Pancreas (tissue), 10 donors: ENCODE measurements at regions not wholly inside any gene's neighbourhood (a gene's known extent, or its start where the extent isn't known, plus 50 kb on each side); places are given as distances from the start of the nearest gene placed in this dataset.
A peak's percentile ranks its signal among the peaks of the same experiment; 100 is the strongest.

Experiments
- ATAC-seq, 4 donors: fragments of 200-7000 bp; cut with Tn5 transposase; one replicate each; pipeline versions ENCODE4 v1.8.0 to v1.9.1; 2020; ENCODE audit warnings: mild to moderate bottlenecking in 4 of 4, moderate library complexity in 4 of 4
- DNase-seq, 6 donors: peaks; one replicate each; pipeline ENCODE4 v3.0.0-alpha.2; 2020
- FAIRE-seq: peaks from 2 replicates; lab custom pipeline; 2012; peaks lifted over from hg19 to GRCh38; lab: Jason Lieb, UNC
- H3K27ac ChIP-seq, 4 donors: fragments of 200-600 bp; sonication (generic); 1 replicate in 3 of 4; 2 replicates in 1 of 4; pipeline versions ENCODE4 v1.5.0 to v1.8.0; 2020
- H3K27me3 ChIP-seq, 4 donors: fragments of 200-600 bp; one replicate each; pipeline ENCODE4 v1.8.0; 2021
- H3K36me3 ChIP-seq, 3 donors: fragments of 200-600 bp; sonication (generic) in 1 of 3; one replicate each; pipeline versions ENCODE4 v1.5.0 to v1.8.0; 2020 to 2021
- H3K4me1 ChIP-seq, 3 donors: fragments of 200-600 bp; one replicate each; pipeline ENCODE4 v1.8.0; 2021
- H3K4me3 ChIP-seq, 4 donors: fragments of 200-600 bp; sonication (generic) in 2 of 4; one replicate each; pipeline versions ENCODE4 v1.5.0 to v1.8.0; 2020 to 2021
- H3K9me3 ChIP-seq, 4 donors: fragments of 200-600 bp; one replicate each; pipeline ENCODE4 v1.8.0; 2021
- WGBS, 2 donors: extraction: QIAGEN DNeasy Blood & Tissue Kit; methylation state at CpG; one replicate each; pipeline ENCODE4 v1.1.7; 2013; 5-methylcytosine and 5-hydroxymethylcytosine counted together
- intact Hi-C, 3 donors: fragments of 100-400 bp; cut with DNase I; formaldehyde crosslinking; loops; one replicate each; pipeline versions ENCODE4 v1.11.1 to v1.14.2; 2022
- TF ChIP-seq, protein P1 (sequence below), 4 donors: fragments of 200-600 bp; sonication (generic) in 3 of 4; IDR thresholded peaks; one replicate each; pipeline versions ENCODE4 v1.5.0 to v1.8.0; 2021; ENCODE audit warnings: antibody characterized with exemption in 4 of 4
- donor health status: healthy with polysubstance abuse.
- donor health status: DM: no; HTN: no; CAD: no; lungs with moderate emphysema.
- donor health status: DM: no; HTN: no; CAD: no.
- donor health status: control.
- donor health status: control.
- donor health status: Bipolar disorder and iron deficiency.
- donor health status: DM: yes; HTN: yes; CAD: no.
- donor health status: DM: no; HTN: no; CAD: no.
- donor health status: DM: no; HTN: no; CAD: no.
- donor health status: DM: yes; HTN: yes; CAD: no.

DNA sequence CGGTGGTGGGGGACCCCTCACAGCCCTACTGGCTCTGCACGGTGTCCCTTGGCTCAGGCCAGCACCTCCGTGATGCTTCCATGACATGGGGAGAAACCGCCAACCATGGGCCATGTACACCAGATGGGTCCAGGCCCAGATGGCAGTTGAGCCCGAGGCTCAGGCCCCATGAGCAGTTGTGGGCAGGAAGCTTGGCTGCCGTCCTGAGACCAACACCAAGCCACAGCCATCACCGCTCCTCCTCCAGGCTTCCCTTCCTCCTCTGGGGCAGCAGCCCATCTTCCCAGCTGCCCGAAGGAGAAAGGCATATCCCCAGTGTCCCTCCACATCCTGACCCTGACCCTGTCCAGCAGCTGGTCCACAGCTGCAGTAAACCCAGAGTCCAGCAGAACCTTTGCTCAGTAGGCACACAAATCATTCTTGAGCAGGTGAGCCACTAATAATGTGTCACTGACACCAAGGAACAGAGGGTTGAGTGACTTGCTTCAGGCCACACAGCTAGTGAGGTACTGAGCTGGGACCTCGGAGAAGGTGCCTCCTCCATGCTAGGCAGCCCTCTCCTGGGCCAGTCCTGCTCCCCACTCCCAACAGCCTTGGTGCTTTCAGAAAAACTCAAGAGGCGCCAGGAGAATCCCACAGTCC is 204.9 kb downstream of the CTTN start:
- ATAC-seq = no peak
- no peak for FAIRE-seq
- Histone ChIP-seq H3K36me3 (no peaks in the 10 kb centered on the region), H3K4me1 (no peaks in the 10 kb centered on the region), H3K27ac (no peak overlapping the region), H3K27me3 (no peaks in the 10 kb centered on the region), H3K4me3 (no peak overlapping the region), H3K9me3 (no peaks in the 10 kb centered on the region)
- WGBS, 2 donors = 87 to 93% methylated on average over 9 to 10 of the region's 10 CpGs
- intact Hi-C loops = no loop called here
- TF ChIP-seq, protein P1, sequence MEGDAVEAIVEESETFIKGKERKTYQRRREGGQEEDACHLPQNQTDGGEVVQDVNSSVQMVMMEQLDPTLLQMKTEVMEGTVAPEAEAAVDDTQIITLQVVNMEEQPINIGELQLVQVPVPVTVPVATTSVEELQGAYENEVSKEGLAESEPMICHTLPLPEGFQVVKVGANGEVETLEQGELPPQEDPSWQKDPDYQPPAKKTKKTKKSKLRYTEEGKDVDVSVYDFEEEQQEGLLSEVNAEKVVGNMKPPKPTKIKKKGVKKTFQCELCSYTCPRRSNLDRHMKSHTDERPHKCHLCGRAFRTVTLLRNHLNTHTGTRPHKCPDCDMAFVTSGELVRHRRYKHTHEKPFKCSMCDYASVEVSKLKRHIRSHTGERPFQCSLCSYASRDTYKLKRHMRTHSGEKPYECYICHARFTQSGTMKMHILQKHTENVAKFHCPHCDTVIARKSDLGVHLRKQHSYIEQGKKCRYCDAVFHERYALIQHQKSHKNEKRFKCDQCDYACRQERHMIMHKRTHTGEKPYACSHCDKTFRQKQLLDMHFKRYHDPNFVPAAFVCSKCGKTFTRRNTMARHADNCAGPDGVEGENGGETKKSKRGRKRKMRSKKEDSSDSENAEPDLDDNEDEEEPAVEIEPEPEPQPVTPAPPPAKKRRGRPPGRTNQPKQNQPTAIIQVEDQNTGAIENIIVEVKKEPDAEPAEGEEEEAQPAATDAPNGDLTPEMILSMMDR (IDR thresholded peaks at IDR 0.05) = no peak
- peak in 1 of 6 donors; percentile 37 for DNase-seq

DNA sequence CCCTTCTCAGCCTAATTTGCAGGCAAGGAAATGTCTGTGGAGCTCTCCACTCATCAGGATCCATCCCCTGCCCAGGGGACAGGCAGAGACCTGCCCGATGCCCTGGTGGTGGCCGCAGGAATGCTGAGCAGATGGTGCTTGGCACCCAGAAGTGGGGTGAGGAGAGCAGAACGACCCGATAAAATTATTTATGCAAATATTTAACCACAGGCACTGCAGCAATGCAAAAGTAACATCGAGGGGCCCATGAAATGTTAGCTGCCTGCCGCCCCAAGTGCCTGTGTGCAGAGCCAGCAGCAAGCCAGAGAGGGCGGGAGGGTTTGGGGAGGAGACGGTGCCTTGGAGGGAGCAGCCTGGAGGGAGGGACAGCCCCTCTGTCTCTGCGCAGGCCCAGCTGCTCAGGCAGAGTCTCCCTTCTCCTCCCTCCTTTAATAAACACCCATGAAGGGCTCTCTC is 205.5 kb downstream of the CTTN start:
- ATAC-seq = no peak
- DNase-seq = peak in 1 of 6 donors; percentile 22
- H3K4me3 ChIP-seq = no peak overlapping the region
- no peaks in the 10 kb centered on the region for H3K9me3 ChIP-seq
- H3K36me3 ChIP-seq = no peaks in the 10 kb centered on the region
- 74 to 78% methylated on average over 9 of the region's 9 CpGs for WGBS, 2 donors
- no peak overlapping the region for H3K27ac ChIP-seq
- FAIRE-seq = no peak
- TF ChIP-seq, protein P1 (IDR thresholded peaks at IDR 0.05) = no peak
- no peaks in the 10 kb centered on the region for H3K27me3 ChIP-seq
- intact Hi-C loops = no loop called here
- no peaks in the 10 kb centered on the region for H3K4me1 ChIP-seq

DNA sequence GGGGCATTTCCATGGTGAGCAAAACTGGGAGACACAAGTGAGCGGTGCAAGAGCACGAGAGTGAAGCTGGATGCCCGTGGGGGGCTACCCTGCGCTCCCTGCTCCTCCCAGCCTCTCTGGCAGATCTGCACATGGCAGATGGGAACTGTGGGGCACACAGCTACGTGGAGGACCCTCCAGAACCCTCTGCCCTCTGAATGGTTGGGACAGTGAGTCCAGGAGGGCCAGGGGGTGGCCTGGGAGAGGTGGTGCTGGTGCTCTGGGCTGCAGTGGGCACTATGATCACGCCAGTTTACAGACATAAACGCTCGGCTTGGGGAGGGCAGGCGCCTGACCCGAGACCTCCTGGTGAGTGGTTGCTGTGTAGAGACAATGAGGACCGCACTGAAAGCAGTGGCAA is 205.9 kb downstream of the CTTN start:
- DNase-seq (peak in 1 of 6 donors; percentile 31), FAIRE-seq (no peak), ATAC-seq (no peak)
- Histone ChIP-seq H3K4me1 (no peaks in the 10 kb centered on the region), H3K36me3 (no peaks in the 10 kb centered on the region), H3K27ac (no peak overlapping the region), H3K4me3 (no peak overlapping the region), H3K27me3 (no peaks in the 10 kb centered on the region), H3K9me3 (no peaks in the 10 kb centered on the region)
- TF ChIP-seq, protein P1 (IDR thresholded peaks at IDR 0.05) = no peak
- 89 to 96% methylated on average over 11 of the region's 11 CpGs for WGBS, 2 donors
- intact Hi-C loops = no loop called here

DNA sequence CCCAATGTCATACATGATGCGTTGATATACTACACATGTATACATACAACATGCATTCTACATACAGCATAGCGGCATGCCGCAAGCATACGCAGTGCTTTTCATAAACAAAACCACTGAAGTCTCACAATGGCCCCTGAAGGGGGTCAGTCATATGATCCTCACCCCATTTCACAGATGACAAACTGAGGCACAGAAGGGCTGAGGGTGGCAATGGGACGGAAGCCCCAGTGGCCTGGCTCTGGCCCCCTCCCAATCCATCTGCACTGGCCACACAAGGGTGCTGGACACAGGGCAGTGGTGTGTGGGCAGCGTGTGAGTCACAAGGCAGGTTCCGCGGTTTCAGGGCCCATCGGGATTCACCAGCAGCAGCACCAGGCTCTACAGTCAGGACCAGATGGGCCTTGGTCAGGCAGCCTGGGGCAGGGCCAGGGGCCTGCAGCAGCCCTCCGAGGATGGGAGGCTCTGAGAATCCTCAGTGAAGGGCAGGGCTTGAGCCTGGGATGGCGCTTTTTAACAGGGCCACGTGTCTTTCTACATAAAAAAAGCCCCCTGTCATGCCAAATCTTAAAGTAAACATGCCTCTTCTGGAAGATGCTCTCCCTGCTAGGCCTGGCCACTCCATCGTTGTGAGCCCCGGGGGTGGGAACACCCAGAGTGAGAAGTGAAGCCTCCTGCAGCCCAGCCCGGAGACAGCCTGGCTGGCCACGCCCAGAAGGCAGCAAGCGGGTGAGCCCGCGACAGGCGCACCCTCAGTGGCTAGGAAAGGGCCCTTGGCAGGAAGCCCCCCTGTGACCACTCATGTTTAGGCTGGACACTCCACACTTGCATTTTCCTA is 206.5 kb downstream of the CTTN start:
- Histone ChIP-seq H3K27ac (no peak overlapping the region), H3K27me3 (no peaks in the 10 kb centered on the region), H3K9me3 (no peaks in the 10 kb centered on the region), H3K36me3 (no peaks in the 10 kb centered on the region), H3K4me1 (no peaks in the 10 kb centered on the region), H3K4me3 (no peak overlapping the region)
- intact Hi-C loops = no loop called here
- WGBS, 2 donors = 90 to 94% methylated on average over 19 to 20 of the region's 20 CpGs
- FAIRE-seq = no peak
- TF ChIP-seq, protein P1 (IDR thresholded peaks at IDR 0.05) = no peak
- peak in 1 of 6 donors; percentile 41 for DNase-seq
- no peak for ATAC-seq

DNA sequence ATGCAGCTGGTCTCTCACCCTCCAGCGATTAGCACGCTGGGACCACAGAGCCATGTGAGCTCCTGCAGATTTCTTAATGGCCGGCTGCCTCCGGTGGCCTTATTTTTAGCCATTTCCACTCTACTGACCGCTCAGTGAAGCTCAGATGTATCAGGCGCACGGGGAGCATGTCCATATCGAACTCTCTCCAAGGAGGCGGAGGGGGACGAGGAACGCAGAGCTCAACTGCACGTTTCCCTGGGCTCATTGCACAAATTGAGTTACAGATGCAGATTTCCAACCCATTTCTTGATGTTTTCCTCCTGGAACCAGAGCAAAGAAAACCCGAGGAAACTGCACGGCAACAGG is 207.1 kb downstream of the CTTN start:
- H3K9me3 ChIP-seq = no peaks in the 10 kb centered on the region
- intact Hi-C loops = no loop called here
- FAIRE-seq (no peak), ATAC-seq (no peak), DNase-seq (peak in 1 of 6 donors; percentile 3)
- no peak overlapping the region for H3K4me3 ChIP-seq
- H3K4me1 ChIP-seq = no peaks in the 10 kb centered on the region
- no peak overlapping the region for H3K27ac ChIP-seq
- H3K36me3 ChIP-seq = no peaks in the 10 kb centered on the region
- TF ChIP-seq, protein P1 (IDR thresholded peaks at IDR 0.05) = no peak
- 93 to 94% methylated on average over 14 of the region's 14 CpGs for WGBS, 2 donors
- H3K27me3 ChIP-seq = no peaks in the 10 kb centered on the region
